GM12892 (cell line): ENCODE measurements at regions not wholly inside any gene's neighbourhood (a gene's known extent, or its start where the extent isn't known, plus 50 kb on each side); places are given as distances from the start of the nearest gene placed in this dataset.
"Not testable (repeated sequence)": the region's sequence is repeated elsewhere in the genome, so short reads cannot be mapped to it uniquely, and the experiment has no call there.

ENCODE experiments used
- DNase-seq: peaks from one replicate; pipeline ENCODE4 v3.0.0; 2011; ENCODE audit not compliant: insufficient read length
- FAIRE-seq: peaks from 2 replicates; lab custom pipeline; 2011; peaks lifted over from hg19 to GRCh38; lab: Jason Lieb, UNC
- POLR2A ChIP-seq: IDR thresholded peaks from 2 replicates; pipeline ENCODE4 v1.6.1; 2011; ENCODE audit warnings: low read depth, low read length, control low read depth
- POLR2AphosphoS5 ChIP-seq: IDR thresholded peaks from 2 replicates; pipeline ENCODE4 v1.6.1; 2011; ENCODE audit warnings: low read depth, low read length, control low read depth
- TAF1 ChIP-seq: IDR thresholded peaks from 2 replicates; pipeline ENCODE4 v1.6.1; 2011; ENCODE audit warnings: low read depth, mild to moderate bottlenecking, control low read depth, low read length, borderline replicate concordance

- FAIRE-seq (no peak), DNase-seq (no peak)
- TF ChIP-seq POLR2A (no peak), POLR2AphosphoS5 (no peak), TAF1 (no peak)
Measured at GRCh38 chrX:18039023-18039422, 177.9 kb upstream of the RAI2 start.

GRCh38 chrX:18036394-18036793 is 175.3 kb upstream of the RAI2 start:
- TF ChIP-seq POLR2AphosphoS5 (no peak), TAF1 (no peak), POLR2A (no peak)
- no peak for DNase-seq
- no peak for FAIRE-seq

- FAIRE-seq (no peak), DNase-seq (no peak)
- TF ChIP-seq TAF1 = no peak
- TF ChIP-seq POLR2A = no peak
- TF ChIP-seq POLR2AphosphoS5 = no peak
Measured at GRCh38 chrX:18034945-18035344, 173.8 kb upstream of the RAI2 start.

- TF ChIP-seq TAF1 (no peak), POLR2A (no peak), POLR2AphosphoS5 (no peak)
- FAIRE-seq = no peak
Measured at GRCh38 chrX:18034504-18034903, 173.4 kb upstream of the RAI2 start.

GRCh38 chrX:18032486-18033221 is 171.6 kb upstream of the RAI2 start:
- FAIRE-seq = no peak

More at GRCh38 chrX:18034504-18034903, 173.4 kb upstream of the RAI2 start:
- no peak for DNase-seq

GRCh38 chrX:18031726-18032375 is 170.8 kb upstream of the RAI2 start:
- FAIRE-seq (no peak), DNase-seq (no peak)
- no peak for TF ChIP-seq TAF1
- TF ChIP-seq POLR2A = no peak
- TF ChIP-seq POLR2AphosphoS5 = no peak

More at GRCh38 chrX:18032486-18033221, 171.6 kb upstream of the RAI2 start:
- TF ChIP-seq POLR2A (no peak), TAF1 (no peak), POLR2AphosphoS5 (no peak)
- no peak for DNase-seq

- FAIRE-seq, DNase-seq: not testable (repeated sequence)
Measured at GRCh38 chrX:18030656-18031055, 169.6 kb upstream of the RAI2 start.

- TF ChIP-seq POLR2AphosphoS5 = no peak
- no peak for TF ChIP-seq TAF1
- no peak for TF ChIP-seq POLR2A
- DNase-seq = no peak
- no peak for FAIRE-seq
Measured at GRCh38 chrX:18026166-18026565, 165.1 kb upstream of the RAI2 start.

- TF ChIP-seq POLR2A (no peak), TAF1 (no peak), POLR2AphosphoS5 (no peak)
- no peak for DNase-seq
- FAIRE-seq = no peak
Measured at GRCh38 chrX:18017411-18017810, 156.3 kb upstream of the RAI2 start.

GRCh38 chrX:18016941-18017340 is 155.8 kb upstream of the RAI2 start:
- no peak for TF ChIP-seq POLR2A
- no peak for TF ChIP-seq TAF1
- no peak for TF ChIP-seq POLR2AphosphoS5
- DNase-seq = no peak
- no peak for FAIRE-seq

GRCh38 chrX:18010253-18010652 is 149.2 kb upstream of the RAI2 start:
- no peak for TF ChIP-seq TAF1
- no peak for TF ChIP-seq POLR2A
- TF ChIP-seq POLR2AphosphoS5 = no peak
- no peak for FAIRE-seq
- no peak for DNase-seq

- TF ChIP-seq TAF1 (no peak), POLR2AphosphoS5 (no peak), POLR2A (no peak)
- no peak for DNase-seq
- FAIRE-seq = no peak
Measured at GRCh38 chrX:18003876-18004275, 142.8 kb upstream of the RAI2 start.

GRCh38 chrX:18002791-18003190 is 141.7 kb upstream of the RAI2 start:
- DNase-seq (no peak), FAIRE-seq (no peak)
- TF ChIP-seq TAF1 (no peak), POLR2AphosphoS5 (no peak), POLR2A (no peak)

- no peak for TF ChIP-seq POLR2AphosphoS5
- no peak for TF ChIP-seq POLR2A
- TF ChIP-seq TAF1 = no peak
- FAIRE-seq (no peak), DNase-seq (no peak)
Measured at GRCh38 chrX:17994429-17994828, 133.3 kb upstream of the RAI2 start.
